GM19240 (cell line): ENCODE measurements at regions not wholly inside any gene's neighbourhood (a gene's known extent, or its start where the extent isn't known, plus 50 kb on each side); places are given as distances from the start of the nearest gene placed in this dataset.
"Not testable (repeated sequence)": the region's sequence is repeated elsewhere in the genome, so short reads cannot be mapped to it uniquely, and the experiment has no call there.

ENCODE experiments used
- DNase-seq: peaks from one replicate; pipeline ENCODE4 v3.0.0; 2011; ENCODE audit warnings: low spot score; ENCODE audit not compliant: insufficient read length

- DNase-seq: no peak
These were observed 841.3 kb upstream of the ZWINT start for GRCh38 chr10:57202356-57202755.

- no peak for DNase-seq
These were observed 827.8 kb upstream of the ZWINT start for GRCh38 chr10:57188846-57189245.

GRCh38 chr10:57186201-57186600 lies 825.1 kb upstream of the ZWINT start:
- no peak for DNase-seq

- DNase-seq: no peak
These were observed 808.5 kb upstream of the ZWINT start for GRCh38 chr10:57169597-57169996.

GRCh38 chr10:57168611-57169240 lies 807.7 kb upstream of the ZWINT start:
- DNase-seq: no peak

GRCh38 chr10:57165671-57166070 lies 804.6 kb upstream of the ZWINT start:
- DNase-seq: no peak

- no peak for DNase-seq
These were observed 801.2 kb upstream of the ZWINT start for GRCh38 chr10:57162231-57162630.

GRCh38 chr10:57161157-57161556 lies 800.1 kb upstream of the ZWINT start:
- DNase-seq: no peak

- DNase-seq: no peak
These were observed 784.5 kb upstream of the ZWINT start for GRCh38 chr10:57145548-57145947.

- DNase-seq: no peak
These were observed 782.0 kb upstream of the ZWINT start for GRCh38 chr10:57142925-57143576.

GRCh38 chr10:57141708-57142107 lies 780.6 kb upstream of the ZWINT start:
- DNase-seq: no peak

- no peak for DNase-seq
These were observed 758.6 kb upstream of the ZWINT start for GRCh38 chr10:57119684-57120083.

GRCh38 chr10:57113545-57113944 lies 752.5 kb upstream of the ZWINT start:
- DNase-seq: no peak

- no peak for DNase-seq
These were observed 741.2 kb upstream of the ZWINT start for GRCh38 chr10:57102236-57102635.

- no peak for DNase-seq
These were observed 737.1 kb upstream of the ZWINT start for GRCh38 chr10:57098146-57098545.

GRCh38 chr10:57096044-57096443 lies 735.0 kb upstream of the ZWINT start:
- DNase-seq: no peak

GRCh38 chr10:57094965-57095364 lies 733.9 kb upstream of the ZWINT start:
- DNase-seq: no peak

- DNase-seq: no peak
These were observed 733.0 kb upstream of the ZWINT start for GRCh38 chr10:57094083-57094482.

- no peak for DNase-seq
These were observed 692.5 kb upstream of the ZWINT start for GRCh38 chr10:57053530-57053929.

GRCh38 chr10:57049096-57049495 lies 688.0 kb upstream of the ZWINT start:
- no peak for DNase-seq

GRCh38 chr10:57038531-57038930 lies 677.5 kb upstream of the ZWINT start:
- DNase-seq: no peak

- DNase-seq: no peak
These were observed 674.3 kb upstream of the ZWINT start for GRCh38 chr10:57035310-57035709.

- not testable (repeated sequence) for DNase-seq
These were observed 671.2 kb upstream of the ZWINT start for GRCh38 chr10:57032301-57032700.
